Cardiac septum (tissue), 1 donor: ENCODE measurements at regions not wholly inside any gene's neighbourhood (a gene's known extent, or its start where the extent isn't known, plus 50 kb on each side); places are given as distances from the start of the nearest gene placed in this dataset.

Experiments
- DNase-seq: peaks from one replicate; pipeline ENCODE4 v3.0.0-alpha.2; 2020; ENCODE audit warnings: low spot score
- intact Hi-C: fragments of 100-400 bp; cut with DNase I; formaldehyde crosslinking; loops from one replicate; pipeline ENCODE4 v1.14.0; 2022
- donor health status: DM: no; HTN: no; CAD: no.

DNA sequence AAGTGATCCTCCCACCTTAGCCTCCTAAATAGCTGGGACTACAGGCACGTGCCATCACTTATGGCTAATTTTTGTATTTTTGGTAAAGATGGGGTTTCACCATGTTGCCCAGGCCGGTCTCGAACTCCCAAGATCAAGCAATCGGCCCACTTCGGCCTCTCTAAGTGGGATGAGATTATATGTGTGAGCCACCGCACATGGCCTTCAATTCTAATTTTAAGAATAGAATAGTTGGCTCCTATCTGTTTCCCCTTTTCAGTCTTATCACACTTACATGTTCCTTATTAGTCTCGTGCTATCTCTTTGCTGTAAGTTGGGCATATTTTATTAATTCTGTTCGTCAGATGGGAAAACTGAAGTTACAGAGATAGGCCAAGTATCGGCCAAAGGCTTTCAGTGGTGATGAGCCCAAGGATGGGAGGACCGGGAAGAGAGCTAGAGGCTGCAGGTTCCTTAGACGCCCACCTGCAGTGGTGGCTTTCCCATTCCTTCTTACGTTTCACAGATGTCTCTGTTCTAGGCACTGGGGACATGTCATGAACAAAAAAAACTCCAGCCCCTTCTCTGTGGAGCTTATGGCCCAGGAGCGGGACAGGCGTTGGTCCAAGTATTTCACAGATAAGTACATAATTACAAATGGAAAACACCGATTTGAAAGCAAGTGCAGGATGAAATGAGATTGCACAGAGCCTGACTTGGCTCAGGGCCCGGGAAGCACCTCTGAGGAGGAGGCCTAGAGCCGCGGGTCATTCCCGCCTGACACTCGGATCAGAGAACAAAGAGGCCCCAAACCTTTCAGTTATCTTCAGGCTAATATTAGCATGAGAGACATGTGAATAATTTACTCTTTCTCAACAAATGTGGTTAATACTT lies 91.1 kb upstream of the KLF13 start:
- intact Hi-C loops: loop anchor here (1.0 to 5.0 kb wide), 5 partner anchors 20 to 157 kb away; partner anchors contain the start of gene KLF13
- DNase-seq: peak; percentile 88

DNA sequence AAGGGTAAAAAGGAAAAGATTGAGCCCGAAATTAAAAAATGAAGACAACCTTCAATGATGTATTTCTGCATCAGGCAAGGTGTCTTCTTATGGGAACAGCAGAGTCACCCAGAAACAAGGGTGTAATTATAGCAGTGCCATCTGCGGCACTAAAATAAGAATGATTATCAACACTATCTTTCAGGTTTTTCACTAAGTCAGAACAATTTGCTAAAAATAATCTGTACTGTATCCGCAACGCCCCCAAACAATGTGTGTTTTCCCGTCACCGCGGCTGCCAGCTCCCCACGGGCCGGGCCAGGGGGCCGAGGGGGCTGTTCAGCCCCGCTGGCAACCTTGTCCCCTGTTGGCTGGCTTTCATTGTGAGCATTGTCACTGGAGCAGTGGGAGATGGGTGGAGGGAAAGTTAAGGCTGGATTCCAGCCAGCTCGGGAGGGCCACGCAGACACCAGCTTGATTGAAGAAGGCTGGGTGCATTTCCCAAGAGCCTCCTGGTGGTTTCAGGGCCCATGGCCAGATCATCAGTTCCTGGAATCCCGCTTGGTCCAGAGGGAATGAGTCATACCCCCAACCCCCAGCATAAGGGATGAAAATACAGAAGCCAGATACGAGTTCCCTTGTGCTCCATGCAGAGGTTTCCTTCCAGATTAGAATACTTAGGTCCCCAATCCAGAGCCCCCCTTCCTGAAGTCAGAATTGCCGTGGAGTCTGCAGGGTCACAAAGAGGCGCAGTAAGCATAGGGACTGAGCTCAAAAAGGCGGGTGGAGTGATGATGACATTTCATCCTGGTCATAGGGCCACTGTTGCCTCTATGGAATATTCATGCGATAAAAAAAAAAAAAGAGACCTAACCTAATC lies 90.2 kb upstream of the KLF13 start:
- peak; percentile 88 for DNase-seq
- intact Hi-C loops: loop anchor here (1.0 to 5.0 kb wide), 5 partner anchors 21 to 156 kb away; partner anchors contain the start of gene KLF13

DNA sequence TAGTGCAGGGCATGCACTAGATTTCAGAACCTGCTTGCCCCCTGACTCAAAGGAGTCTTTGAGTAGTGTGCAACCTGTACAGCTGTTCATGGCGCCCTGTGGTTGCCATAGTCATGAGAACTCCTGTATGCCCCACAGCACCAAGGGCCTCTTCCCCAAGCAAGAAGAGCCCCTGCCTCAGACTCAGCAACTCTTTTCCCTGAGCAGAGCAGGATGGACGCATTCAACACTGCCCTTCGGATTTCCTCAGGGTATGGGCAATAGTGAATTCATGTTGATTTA lies 89.7 kb upstream of the KLF13 start:
- intact Hi-C loops: loop anchor here (5.0 kb wide), 4 partner anchors 65 to 155 kb away; partner anchors contain the start of gene KLF13
- no peak for DNase-seq

DNA sequence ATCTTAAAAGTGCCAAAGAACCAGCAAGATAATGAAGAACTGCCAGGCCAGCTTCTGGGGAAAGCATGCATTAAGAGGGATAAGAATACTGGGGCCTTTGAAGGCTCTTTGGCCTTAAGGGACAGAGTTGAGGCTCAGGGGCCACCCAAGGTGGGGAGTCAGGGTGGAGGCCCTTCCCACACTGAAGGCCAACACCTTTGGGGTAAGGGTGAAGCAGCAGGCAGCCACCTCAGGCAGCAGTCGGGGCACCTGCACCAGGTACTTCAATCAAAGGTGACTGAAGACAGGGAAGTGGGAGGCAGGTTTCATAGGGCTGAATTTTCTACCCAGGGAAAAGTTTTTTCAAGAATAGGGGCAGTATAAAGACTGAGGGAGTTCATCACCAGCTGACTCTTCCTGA lies 87.7 kb upstream of the KLF13 start:
- no peak for DNase-seq
- intact Hi-C loops: loop anchor here (5.0 kb wide), 4 partner anchors 63 to 153 kb away; partner anchors contain the start of gene KLF13

DNA sequence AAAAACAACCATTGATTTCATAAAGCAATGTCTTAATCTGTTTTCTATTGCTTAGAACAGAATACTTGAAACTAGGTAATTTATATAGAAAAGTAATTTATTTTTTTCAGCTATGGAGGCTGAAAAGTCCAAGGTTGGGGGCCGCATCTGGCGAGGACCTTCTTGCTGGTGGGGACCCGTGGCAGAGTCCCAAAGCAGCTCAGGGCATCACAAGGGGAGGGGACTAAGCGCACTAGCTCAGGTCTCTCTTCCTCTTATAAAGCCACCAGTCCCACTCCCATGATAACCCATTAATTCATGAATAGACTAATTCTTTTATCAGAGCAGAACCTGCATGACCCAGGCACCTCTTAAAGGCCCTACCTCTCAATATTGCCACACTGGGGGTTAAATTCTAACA lies 87.2 kb upstream of the KLF13 start:
- no peak for DNase-seq
- intact Hi-C loops: loop anchor here (5.0 kb wide), 4 partner anchors 63 to 153 kb away; partner anchors contain the start of gene KLF13

DNA sequence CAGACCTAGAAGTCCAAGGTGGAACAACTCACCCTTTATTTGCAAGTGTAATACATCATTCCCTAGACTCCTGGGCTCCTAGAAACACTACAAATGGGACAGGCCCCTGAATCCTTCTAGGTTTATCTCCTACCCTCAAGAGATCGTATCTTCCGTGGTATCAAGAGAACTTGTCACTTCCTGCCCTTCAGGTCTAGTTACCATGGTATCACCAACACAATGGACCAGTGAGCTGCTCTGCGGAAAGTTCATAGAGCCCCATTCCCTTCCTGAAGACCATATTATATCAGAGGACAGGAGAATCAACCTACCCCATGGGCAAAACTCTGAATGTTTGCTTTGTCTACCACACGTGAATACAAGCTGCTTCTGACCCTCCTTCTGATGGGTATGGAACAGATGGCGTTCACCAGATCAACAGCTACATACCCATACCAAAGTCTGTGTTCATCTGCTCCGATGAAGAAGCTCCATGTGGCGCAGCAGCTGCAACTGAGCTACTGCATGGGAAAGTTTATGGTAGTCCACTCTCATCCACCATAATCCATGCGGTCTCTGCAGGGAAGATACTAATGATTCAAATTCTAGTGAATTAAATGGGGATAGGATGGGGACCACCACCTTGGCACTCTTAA lies 84.6 kb upstream of the KLF13 start:
- no peak for DNase-seq
- intact Hi-C loops: no loop called here

DNA sequence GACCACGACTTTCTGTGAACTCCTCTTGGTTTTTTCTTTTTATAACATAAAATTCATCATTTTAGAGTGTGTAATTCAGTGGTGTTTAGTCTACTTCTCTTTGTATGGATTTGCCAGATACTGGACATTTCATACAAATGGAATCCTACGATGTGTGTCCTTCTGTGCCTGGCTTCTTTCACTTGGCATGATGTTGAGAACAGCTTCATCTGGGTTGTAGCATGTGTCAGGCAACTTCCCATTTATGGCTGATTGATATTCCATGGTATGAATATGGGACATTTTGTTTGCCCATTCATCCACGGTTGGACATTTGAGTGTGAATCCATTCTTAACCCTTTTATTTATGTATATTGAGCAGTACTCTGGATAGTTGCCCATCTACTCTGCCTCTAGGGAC lies 82.7 kb upstream of the KLF13 start:
- no peak for DNase-seq
- intact Hi-C loops: no loop called here

DNA sequence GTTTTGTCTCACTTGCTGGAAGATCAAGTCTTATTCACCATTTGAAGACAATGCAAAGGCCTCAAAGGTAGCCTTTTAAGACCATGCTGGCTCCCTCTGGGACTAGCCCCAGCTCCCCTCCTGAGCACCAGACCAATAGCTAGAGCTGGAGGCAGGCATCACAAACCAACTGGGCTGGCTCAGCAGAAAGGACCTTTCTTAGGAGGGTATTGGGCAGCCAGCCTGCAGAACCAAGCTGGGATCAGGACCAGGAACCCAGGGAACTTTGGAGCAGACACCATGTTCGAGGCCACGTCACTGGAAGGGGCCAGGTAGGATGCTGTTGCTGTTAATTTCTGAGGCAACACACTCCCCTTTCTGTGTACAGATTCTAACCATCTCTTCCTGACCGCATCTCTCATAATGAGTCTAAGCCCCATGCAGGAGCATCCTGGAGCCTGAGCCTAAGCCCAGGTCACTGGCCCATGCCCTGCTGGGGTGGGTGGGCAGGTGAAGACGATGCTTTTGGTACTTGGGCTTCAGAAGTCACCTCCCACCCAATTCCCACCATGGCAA lies 81.4 kb upstream of the KLF13 start:
- DNase-seq: no peak
- intact Hi-C loops: loop anchor here (5.0 kb wide), 1 partner anchor 37 kb away; no protein-coding TSS in a partner anchor

DNA sequence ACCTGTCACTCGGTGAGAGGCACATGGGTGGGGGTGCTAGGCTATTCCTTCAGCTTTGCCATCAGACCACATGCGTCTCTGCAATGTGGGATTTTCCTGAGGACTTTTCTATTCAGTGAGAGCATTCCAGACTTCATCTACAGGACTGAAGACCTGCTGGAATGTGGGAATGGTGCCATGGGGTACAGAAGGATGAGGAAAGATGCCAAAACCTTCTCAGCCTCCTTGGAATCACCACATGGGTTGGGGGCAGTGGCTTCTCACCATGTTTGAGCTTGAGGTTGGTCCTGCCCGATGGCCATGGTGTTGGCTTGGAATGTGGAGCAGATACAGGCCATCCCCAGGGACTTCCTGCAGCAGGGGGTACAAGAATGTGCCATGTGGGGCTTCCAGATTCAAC lies 80.9 kb upstream of the KLF13 start:
- DNase-seq: no peak
- intact Hi-C loops: loop anchor here (5.0 kb wide), 1 partner anchor 37 kb away; no protein-coding TSS in a partner anchor

DNA sequence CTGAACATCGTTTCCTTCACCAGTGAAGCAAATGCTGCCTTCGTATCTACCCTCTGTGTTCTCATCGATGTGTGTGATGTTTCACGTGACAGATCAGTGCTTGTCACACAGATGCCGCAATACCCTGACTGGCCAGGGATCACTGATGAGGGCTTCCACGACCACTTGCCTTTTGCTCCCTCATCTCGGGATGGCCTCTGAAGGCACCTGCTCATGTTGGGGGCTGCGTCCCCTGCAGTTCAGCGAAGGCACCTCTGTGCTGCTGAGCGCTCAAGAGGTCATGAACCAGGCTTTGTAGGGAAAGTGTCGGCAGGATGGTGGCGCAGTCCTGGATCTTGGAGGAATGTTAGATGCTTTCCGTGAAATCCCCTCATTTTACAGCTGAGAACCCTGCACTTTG lies 79.2 kb upstream of the KLF13 start:
- intact Hi-C loops: loop anchor here (5.0 kb wide), 1 partner anchor 35 kb away; no protein-coding TSS in a partner anchor
- no peak for DNase-seq

DNA sequence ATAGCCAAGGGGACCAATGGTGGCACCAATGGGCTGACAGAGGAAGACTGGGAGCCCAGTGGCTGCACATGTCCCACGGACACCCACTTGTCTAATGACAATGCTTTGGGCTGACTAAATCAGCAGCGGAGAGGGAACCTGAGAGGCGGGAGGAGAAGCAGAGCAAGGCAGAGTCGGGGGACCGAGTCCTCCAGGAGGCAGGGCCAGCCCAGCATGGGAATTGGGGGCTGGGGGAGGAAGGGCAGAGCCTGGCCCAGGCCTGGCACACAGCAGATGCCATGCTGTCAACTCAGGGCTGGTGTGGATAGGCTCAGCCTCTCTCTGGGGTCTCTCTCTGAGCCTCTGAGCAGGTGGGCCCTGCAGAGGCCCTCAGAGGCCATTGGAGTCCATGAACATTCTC lies 78.4 kb upstream of the KLF13 start:
- intact Hi-C loops: loop anchor here (5.0 kb wide), 1 partner anchor 34 kb away; no protein-coding TSS in a partner anchor
- no peak for DNase-seq

DNA sequence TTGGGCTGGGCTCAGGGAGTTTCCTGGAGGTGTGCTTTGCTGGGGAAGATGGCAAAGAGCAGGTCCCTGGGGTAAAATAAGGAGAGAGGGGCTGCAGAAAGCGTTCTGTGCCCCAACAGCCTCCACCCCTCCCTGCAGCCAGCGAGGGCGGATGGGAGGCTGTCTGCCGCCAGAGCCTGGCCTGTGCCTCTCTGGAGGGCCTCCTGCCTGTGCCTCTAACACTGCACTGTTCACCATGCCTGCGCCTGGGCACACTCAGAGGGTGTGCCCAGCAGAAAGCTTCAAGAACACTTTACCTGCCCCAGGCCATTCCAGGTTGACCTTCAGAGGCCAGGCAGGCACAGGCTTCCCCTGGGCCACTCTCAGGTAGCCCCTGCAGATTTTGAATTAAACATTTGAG lies 77.7 kb upstream of the KLF13 start:
- DNase-seq: no peak
- intact Hi-C loops: loop anchor here (5.0 kb wide), 1 partner anchor 33 kb away; no protein-coding TSS in a partner anchor

DNA sequence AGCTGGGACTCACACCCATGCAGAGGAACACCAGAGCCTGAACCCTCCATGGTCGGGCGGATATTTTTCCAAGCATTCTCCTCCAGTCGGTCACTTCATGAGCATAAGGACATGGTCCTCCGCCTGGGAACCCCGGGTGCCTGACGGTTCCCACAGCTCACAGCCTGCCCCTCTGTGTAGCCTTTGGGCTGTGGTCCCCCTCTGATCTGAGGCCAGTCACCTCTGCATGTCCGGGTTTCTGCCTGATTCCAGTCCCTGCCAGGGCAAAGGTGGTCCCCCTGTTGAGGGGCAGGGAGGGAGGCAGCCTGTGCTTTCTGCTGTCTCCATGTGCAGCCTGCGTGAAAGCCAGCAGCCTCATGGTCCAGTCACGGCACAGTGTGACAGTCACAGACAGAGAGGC lies 76.6 kb upstream of the KLF13 start:
- intact Hi-C loops: no loop called here
- no peak for DNase-seq

DNA sequence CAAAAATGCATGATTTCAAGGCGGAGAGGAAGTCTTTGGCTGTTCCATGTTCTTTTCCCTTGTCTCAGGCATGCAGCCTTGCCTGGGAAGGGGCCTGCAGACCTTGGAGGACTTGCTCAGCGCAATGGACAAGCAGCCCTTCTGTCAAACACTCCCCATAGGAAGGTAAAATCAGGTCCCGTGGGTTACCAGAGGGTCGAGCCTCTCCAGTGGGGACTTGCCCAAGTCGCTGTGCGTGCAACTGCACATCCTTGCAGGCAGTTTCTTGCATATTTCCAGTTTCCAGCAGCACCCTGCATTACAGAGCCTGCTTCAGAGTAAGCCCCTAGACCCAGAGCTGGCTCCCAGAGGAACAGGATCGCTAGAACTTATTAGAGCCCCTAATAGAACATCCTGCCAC lies 75.5 kb upstream of the KLF13 start:
- DNase-seq: no peak
- intact Hi-C loops: no loop called here

DNA sequence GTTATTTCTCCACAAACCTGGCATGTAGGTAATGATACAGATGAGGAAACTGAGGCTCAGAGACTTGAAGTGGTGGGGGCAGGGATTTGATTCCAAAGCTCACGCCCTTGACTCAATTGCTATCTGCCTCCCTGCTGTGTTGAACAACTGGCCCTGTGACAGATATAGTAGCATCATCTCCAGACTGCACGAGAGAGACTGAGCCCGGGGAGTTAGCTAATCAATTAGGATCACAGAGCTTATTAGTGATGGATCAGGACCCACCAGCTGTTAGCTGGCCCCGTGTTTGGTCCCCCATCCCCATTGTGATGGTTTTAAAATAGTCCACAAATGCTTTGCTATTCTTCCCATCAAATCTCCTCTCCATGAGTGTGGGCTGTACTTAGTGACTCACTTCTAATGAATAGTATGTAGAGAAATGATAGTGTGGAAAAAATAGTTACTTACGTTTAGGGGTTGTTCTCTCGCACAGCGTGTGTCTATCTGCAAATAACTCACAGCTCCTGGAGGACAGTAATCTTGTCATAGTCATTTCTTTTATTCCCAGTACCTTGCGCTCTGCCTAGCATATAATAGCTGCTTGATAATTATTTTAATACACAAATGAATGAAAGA lies 74.4 kb upstream of the KLF13 start:
- intact Hi-C loops: no loop called here
- no peak for DNase-seq

DNA sequence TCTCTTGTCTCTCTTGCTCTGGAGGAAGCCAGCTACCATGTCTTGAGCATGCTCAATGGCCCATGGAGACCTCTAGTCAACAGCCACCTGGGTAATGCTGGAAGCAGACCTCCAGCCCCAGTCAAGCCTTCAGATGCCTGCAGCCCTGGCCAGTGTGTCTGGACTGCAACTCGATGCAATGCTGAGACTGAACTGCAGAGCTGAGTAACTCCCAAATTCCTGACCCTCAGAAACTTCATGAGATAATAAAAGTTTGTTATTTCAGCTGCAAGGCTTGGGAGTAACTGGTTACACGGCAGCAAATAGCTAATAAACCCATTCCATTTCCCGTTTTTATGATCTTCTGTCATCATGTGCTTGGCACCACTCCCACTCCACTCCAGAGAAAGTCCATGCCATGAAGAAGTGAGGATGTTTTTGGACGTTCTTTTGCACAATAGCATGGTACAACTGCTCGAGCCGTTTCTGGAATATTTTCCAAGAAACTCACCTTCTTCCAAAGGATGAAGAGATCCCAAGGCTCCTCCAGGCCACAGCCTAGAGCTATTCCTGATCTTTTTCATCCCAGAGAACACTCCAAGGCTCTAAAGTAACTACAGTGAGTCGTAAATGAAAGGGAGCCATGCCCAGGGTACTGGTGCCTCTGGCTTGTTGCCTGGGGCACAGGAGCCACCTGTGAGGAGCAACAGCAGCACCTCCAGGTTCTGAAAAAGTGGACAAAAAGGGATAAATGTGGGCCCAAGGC lies 72.0 kb upstream of the KLF13 start:
- intact Hi-C loops: no loop called here
- DNase-seq: no peak

DNA sequence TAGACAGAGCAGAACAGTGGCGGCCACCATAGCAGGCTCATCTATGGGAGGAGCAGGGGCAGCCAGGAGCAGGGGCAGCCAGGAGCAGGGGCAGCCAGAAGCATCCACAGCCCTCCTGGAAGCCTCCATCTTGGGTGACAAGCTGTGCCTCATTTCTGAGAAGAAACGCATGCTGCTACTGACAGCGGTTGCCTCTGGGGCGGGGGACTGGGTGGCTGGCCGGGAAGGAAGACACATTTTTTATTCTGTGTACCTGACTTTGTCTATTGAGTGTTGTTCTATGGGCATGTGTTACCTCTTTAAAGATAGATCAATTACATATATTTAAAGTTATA lies 71.5 kb upstream of the KLF13 start:
- intact Hi-C loops: no loop called here
- DNase-seq: no peak

DNA sequence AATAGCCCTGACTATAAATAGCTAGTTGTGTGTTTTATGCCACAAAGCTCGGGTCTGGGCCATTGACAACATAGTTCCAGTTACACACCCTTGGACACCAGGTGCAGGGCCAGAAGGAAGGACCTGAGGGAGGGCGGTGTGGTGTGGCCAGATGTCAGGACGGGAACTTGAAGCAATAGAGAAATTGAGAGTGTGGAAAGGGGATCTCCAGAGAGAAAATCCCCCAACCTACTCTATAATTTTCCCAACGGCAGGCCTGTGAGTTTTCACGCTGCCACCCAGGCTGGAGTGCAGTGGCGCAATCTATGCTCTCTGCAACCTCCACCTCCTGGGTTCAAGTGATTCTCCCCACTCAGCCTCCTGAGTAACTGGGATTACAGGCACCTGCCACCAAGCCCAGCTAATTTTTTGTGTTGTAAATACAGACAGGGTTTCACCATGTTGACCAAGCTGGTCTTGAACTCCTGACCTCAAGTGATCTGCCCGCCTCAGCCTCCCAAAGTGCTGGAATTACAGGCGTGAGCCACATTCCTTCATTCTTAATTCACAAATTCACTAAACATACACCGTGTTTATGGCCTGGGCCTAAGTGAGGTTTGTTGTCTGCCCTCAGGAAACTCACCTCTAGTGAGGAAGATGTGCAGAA lies 70.8 kb upstream of the KLF13 start:
- intact Hi-C loops: no loop called here
- DNase-seq: no peak
